ENCODE measurements at regions not wholly inside any gene's neighbourhood (a gene's known extent, or its start where the extent isn't known, plus 50 kb on each side); places are given as distances from the start of the nearest gene placed in this dataset.

GRCh38 chr9:97747201-97747965, 50.2 kb upstream of the XPA start:
- DNase-seq: no peak

DNA sequence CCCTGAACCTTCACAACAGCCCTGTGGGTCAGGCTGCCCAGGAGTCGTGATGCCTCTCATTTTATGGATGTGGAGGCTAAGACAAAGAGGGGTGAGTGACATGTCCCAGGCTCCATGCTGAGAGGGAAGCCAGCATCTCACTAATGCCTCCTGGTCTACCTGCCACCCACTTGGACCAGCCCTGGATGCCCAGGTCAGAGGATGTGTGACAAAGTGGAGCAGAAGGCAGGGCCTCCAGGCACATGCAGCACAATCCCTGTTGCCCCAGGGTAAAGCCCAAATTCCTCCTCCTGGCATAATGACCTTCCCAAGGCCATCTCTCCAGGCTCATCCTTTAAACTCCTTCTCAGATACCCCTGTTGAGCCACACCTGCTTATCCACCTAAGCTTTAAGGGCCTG, 51.4 kb upstream of the XPA start:
- DNase-seq: no peak

- DNase-seq: no peak
Observed at GRCh38 chr9:97749928-97750327, 52.8 kb upstream of the XPA start.

DNA sequence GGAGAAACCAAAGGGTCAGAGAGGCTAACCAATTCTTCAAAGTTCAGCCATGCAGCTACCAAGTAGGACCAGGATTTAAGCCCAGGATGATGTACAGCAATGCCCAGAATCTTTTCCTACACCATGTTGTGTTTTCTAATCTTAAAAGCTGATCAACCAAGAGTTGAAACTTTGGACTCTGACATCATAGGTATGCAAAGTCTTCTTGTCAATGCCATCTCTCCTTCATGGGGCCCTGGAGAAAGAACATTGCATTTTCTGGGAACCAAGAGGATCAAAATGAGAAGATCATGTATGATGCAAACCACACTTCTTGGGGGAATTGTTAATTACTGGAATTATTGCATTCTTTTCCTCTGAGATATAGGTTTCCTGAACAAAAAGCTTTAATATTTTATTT, 54.4 kb upstream of the XPA start:
- DNase-seq: no peak

DNA sequence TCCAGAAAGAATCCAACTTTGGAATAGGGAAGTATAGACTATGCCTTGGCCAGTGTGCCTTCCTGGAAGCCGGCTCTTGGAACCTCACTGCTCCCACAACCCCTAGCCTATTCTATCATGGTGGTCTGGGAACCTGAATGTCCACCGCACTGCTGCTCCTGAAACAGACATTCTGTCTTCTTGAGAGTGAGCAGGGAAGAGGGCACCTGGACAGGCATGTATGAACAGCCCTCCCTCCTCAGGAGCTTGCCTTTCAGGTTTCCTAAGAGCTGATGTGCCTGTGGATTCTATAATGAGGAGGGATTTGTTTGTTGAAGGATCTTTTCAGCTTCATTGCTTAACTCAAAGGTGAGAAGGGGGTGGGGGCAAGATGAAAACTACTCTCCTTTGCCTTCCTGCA, 55.1 kb upstream of the XPA start:
- DNase-seq: no peak

DNA sequence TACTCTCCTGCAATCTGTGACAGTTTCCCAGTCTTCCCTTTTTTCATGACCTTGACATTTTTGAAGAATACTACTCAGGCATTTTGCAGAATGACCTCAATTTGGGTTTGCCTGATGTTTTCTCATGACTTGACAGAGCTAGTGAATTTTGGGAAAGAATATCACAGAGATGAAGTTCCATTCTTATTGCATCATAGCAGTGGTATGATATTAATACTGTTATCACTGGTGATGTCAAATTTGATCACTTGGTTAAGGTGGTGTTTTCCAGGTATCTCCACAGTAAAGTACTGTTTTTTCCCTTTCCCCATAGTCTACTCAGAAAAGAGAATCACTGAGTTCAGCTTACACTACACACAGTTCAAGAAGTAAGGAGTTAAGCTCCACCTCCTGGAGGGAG, 56.2 kb upstream of the XPA start:
- DNase-seq: no peak

DNA sequence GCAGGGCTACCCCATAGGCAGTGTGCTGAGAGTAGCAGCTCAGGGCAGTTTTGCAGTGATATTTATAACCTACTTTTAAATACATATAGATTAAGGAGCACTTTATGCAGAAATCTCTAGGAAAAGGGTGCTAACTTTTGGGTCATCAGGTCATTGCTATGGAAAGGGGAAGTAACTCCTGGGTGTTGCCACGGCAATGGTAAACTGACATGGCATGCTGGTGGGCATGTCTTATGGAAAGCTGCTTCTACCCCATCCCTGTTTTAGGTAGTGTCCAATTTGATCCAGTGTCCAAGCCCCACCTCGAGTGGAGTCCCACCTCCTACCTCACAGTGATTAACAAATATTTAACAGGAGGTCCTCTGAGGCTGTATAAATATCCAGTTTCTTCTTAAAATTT, 56.8 kb upstream of the XPA start:
- DNase-seq: no peak

GRCh38 chr9:97755618-97756267, 58.6 kb upstream of the XPA start:
- no peak for DNase-seq

- DNase-seq: no peak
Observed at GRCh38 chr9:97756991-97757390, 59.9 kb upstream of the XPA start.

DNA sequence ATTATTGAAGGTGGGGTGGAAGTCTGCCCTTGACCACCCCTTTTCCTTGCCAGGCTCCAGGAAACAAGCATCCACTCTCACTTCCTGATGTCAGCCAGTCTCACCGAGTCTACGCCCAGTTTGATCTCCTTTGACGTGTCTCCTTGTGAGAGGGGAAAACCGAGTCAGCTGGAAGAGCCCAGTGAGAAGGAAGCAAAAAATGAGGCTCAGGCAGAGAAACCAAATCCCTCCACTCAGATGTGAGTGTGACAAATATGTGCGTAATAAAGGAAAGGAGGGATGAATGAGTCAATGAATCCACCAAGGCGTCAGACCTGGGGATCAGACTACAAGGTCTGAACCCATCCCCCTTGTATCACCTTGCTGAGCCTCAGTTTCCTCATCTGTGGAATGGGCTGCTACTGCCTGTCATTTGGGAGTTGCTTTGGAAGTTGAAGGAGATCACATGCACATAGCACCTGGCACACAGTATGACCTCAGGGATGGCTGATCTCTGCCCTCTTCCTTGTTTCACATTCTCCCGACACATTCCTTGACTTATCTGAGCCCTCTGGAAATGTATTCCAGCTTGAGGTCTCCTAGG, 61.3 kb upstream of the XPA start:
- no peak for DNase-seq

- DNase-seq: no peak
Observed at GRCh38 chr9:97759581-97760288, 62.6 kb upstream of the XPA start.

DNA sequence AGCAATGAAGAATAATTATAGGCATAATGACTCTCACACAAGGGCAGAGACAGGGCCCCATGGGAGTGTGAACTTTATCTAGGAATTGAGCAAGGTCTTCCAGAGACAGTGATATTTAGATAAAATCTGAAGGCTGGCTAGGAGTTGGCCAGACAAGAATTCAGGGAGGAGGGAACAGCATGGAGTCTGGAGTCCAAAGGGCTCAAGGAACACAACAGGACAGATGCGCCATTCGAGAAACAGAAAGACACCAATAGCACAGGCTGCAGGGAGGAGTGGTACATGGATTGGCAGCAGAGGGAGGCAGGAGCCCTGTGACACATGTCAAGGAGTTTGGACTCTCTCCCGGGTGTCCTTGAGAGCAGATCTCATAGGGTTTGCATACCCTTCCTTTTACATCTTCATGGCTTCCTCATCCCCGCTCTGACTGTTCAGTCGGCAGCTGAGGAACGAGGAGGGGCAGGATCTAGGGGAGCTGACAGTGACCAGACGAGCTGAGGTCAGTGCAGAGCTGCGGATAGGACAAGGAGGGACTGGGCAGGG, 64.0 kb upstream of the XPA start:
- DNase-seq: peak; percentile 34

DNA sequence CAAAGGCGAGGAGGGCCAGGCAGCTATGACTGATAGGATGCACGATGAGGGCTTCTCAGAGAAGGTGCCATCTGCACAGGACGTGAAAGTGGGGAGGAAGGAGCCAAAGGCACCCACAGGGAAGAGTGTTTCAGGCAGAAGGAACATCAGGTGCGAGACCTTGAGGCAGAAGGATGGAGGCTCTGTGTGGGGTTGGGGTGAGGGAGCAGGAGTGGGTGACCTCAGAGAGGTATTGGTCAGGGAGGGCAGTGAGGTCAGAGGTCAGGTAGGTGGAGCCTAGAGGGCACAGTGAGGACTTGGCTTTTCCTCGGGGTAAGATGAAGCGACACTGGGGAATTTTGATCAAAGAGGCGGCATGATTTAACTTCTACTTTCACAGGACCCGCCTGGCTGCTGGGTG, 64.7 kb upstream of the XPA start:
- no peak for DNase-seq

- no peak for DNase-seq
Observed at GRCh38 chr9:97763874-97764273, 66.7 kb upstream of the XPA start.

DNA sequence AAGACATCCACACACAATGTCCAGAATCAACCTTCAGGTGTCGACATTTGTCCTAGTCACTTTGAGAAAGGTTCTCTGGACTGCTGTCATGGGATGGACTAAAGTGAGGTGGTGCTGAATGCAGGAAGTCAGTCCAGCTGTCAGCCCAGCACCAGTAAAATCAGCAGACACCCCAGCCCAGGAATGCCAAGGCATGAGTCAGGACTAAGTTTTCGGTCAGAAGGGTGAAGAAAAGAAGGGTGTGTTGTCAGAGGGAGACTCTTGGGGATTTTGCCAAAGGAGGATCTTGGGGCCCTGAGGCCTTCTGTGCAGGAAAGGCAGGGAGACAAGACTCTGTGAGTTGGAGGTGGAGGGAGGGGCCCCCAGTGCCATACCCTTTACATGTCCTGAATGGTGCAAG, 69.0 kb upstream of the XPA start:
- DNase-seq: no peak

DNA sequence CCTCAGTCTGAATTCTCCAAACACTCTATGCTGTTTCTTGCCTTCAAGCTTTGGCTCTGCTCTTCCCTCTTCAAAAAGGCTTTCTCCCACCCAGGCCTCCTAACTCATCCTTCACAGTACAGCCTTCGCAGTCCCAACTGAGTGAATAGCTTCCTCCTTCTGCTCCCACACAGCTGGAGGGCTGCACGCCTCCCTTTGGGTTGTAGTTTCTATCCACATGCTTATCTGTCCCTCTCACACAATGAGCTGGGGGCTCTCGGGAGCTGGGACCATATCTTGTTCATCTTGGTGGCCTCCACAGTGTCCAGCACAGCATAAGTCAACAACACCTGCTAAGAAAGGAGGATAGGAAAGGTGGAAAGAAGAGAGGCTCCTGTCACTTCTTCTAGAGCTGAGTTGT, 69.5 kb upstream of the XPA start:
- DNase-seq: no peak

DNA sequence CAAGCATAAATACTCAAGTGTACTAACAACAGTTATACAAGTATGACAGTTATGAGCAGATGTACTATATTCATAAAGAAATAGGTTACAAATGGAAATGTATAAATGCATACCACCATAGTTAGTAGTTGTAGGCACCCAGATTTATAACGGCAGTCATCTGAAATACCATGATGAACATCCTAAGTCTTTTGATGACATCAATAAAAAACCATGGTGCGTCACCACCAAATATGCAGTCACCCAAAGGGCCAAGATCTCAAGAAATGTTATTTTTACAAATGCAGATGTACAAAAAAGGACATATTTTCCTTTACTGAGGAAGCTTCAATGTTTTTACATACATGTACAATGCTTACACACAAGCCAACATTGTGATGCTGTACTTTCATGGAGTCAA, 70.8 kb upstream of the XPA start:
- DNase-seq: no peak

DNA sequence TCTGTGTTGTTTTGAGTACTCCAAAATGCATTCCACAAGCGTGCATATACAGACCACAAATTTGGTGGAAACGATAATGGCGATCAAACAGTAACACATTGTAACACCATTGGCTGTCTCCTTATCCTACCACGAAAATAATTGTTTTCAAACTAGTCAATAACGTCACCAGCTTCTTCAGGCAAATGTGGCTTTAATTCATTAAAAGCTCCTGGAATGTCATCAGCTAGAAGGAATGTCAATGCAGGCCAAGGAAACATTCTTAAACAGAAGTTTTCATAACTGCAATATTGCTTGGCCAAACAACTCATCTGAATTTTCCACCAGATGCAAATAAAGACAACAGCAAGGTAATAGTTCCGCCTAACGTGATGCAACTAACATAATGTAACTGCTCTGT, 71.6 kb upstream of the XPA start:
- DNase-seq: no peak

DNA sequence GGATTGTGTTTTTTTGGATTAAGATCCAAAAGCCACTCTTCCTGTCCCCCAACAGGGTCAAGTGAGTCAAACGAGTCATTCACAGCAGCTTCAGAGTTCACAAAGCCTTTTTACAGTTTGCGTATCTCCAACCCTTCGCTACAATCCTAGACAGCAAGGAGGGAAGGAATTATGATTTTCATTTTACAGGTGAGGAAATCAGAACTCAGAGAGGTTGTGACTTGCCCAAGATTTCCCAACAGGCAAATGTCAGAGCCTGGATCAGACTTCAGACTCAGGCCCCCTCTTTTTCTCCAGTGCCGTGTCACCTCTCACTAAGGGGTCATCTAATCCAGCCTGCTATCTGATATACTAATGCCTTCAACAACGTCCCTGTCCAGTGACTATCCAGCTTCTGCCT, 72.1 kb upstream of the XPA start:
- no peak for DNase-seq

- no peak for DNase-seq
Observed at GRCh38 chr9:97770808-97771372, 73.8 kb upstream of the XPA start.

- DNase-seq: no peak
Observed at GRCh38 chr9:97771641-97772040, 74.5 kb upstream of the XPA start.

DNA sequence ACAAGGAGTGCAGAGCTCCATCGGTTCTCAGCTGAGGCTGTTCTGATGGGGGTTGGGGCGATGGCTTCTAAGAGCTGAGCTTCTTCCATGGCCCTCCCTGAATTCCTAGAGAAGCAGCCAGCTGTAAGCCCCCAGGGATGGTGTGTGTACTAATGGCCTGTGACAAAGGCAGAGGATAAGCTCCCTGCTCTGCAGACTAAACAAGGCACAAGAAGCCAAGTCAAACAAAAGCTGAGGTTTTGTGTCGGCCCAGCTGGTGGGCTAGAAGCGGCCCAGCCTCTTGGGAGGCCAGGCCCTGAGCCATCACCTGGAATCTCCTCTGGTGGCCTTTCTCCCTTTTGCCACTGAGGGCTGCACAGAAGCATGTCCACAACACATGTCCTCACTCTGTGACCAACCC, 75.0 kb upstream of the XPA start:
- DNase-seq: no peak

DNA sequence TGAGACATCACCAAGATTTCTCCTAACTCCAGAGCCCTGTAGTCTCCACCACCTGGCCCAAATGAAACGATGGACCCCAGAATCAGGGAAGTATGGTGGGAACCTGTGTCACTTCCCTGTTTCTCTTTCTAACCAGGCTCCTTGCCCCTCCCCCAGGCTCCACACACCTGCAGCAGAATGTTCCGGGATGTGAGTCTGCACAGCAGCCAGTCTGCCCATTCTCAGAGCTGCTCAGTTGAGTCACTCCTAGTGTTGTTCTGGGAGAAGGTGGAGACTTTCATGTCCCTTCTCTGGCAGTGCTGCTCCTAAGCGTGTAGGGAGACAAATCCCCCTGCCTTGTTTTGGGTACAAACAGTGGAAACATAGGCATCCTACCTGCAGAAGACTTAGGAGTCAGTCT, 76.0 kb upstream of the XPA start:
- no peak for DNase-seq
